GM11168 (cell line): ENCODE measurements at regions not wholly inside any gene's neighbourhood (a gene's known extent, or its start where the extent isn't known, plus 50 kb on each side); places are given as distances from the start of the nearest gene placed in this dataset.
"Not testable (repeated sequence)": the region's sequence is repeated elsewhere in the genome, so short reads cannot be mapped to it uniquely, and the experiment has no call there.

Experiments used
- in situ Hi-C: fragments of 300-500 bp; cut with MboI; formaldehyde crosslinking; loops from one replicate; pipeline ENCODE4 v1.12.0; 2022; ENCODE audit warnings: low sequenced_read_pairs; ENCODE audit not compliant: unreplicated experiment

- in situ Hi-C loops, result not testable (repeated sequence)
Measured at GRCh38 chr2:87196720-87197388, 175.2 kb upstream of the PLGLB1 start.

DNA sequence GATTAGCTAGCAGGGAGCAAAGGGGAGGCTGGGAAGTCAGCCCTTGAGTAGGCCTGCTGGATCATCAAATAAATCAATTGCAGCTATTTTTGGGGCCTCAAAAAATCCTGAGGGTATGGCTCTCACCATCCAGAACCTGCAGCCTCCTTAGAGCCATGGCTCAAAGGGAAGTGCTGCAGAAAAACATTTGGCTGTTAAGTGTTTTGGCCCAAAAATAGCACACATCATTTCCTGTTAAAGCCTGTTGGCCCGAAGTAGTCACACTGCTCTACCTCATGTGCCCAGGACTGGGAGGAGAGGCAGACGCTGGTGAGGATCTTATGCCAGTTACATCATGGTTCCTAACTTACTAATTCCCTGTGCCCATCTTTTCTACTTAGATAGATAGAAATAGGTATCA, 176.8 kb upstream of the PLGLB1 start:
- in situ Hi-C loops, result not testable (repeated sequence)

- in situ Hi-C loops, result not testable (repeated sequence)
Measured at GRCh38 chr2:87199228-87199627, 177.6 kb upstream of the PLGLB1 start.

- in situ Hi-C loops, result not testable (repeated sequence)
Measured at GRCh38 chr2:87204569-87205147, 183.0 kb upstream of the PLGLB1 start.

GRCh38 chr2:87212938-87213337, 191.3 kb upstream of the PLGLB1 start:
- in situ Hi-C loops, result not testable (repeated sequence)

- in situ Hi-C loops, result not testable (repeated sequence)
Measured at GRCh38 chr2:87217005-87217404, 195.4 kb upstream of the PLGLB1 start.

DNA sequence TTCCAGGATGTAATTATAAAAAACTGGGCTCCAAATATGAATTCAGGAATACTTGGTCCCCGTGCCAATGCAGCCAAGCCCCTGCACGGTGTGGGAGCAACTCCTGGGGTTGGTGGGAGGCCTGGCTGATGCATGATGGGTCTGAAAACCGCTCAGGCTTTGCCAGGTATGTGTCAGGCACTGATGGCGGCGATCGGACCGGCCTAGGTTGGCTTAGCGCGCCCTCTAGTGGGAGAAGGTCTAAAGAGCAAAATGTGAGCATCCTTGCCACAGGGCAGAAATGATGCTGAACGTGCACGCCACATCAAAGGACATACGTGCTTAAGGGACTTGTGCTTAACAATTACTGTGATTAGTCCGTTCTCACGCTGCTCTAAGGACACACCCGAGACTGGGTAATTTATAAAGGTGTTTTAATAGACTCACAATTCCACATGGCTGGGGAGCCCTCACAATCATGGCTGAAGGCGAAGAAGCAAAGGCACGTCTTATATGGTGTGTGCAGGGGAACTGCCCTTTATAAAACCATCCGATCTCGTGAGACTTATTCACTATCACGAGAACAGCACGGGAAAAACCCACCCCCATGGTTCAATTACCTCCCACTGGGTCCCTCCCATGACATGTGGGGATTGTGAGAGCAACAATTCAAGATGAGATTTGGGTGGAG, 196.2 kb upstream of the PLGLB1 start:
- in situ Hi-C loops, result not testable (repeated sequence)

- in situ Hi-C loops, result not testable (repeated sequence)
Measured at GRCh38 chr2:87220651-87221050, 199.0 kb upstream of the PLGLB1 start.

DNA sequence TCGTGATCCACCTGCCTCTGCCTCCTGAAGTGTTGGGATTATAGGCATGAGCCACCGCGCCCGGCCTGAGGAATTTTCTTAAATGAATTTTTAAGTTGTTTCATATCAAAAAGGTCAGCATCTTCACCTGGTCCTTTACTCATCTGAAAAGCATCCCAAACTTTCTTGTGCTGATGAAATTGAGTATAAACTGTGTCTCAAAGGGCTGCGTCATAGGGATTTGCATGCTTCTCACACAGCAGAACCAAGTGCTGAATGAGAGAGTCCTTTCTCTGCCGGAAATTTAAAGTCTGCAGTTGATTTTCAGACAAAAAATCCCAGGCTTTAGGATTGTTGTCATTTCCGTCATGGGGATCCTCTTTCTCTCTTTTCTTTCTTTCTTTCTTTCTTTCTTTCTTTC, 200.5 kb upstream of the PLGLB1 start:
- in situ Hi-C loops, result not testable (repeated sequence)

DNA sequence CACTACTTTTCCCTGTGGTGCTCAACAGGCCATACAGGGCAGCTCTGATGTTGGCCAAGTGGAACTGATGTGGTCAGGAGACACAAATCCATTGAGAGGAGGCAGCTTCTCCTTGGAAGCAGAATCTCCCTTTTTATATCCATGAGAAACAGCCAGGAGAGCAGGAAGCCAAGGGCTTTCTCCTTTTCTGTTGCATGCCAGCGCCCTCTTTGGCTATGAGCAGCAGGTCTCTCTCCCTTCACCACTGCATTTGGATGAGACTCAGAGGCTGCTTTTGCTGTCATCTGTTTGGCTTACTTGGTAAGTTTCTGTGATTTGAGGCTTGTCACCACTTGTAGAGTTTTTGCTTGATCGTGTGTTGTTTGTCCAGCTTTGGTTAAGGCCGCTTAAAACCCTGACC, 202.2 kb upstream of the PLGLB1 start:
- in situ Hi-C loops, result not testable (repeated sequence)

DNA sequence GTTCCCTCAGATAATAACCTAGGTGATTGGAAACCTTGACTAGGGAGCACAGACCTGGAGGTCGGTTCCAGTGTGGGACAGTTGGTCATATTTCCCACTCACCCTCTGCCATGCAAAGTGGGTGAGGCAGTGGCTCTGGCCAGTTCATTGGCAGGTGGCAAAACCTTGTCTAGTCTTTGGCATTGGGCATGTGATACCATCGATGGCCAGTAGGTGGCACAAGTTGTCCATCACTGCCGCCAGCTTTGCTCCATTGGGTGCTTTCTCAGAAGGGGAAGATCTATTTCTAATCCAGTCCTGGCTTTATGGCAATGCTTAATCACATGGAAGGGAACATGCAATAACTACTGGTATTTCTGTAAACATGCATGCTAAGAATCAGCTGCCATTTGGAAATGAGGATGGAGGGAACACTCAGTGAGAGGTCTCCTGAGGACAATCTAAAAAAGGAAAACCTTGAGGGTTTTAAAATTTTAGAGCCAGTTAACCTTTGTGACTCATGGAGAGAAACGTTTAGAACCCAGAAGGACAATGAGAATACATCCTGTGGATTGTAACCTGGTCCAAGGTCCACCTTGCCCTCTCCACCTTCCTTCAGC, 207.5 kb upstream of the PLGLB1 start:
- in situ Hi-C loops, result not testable (repeated sequence)

DNA sequence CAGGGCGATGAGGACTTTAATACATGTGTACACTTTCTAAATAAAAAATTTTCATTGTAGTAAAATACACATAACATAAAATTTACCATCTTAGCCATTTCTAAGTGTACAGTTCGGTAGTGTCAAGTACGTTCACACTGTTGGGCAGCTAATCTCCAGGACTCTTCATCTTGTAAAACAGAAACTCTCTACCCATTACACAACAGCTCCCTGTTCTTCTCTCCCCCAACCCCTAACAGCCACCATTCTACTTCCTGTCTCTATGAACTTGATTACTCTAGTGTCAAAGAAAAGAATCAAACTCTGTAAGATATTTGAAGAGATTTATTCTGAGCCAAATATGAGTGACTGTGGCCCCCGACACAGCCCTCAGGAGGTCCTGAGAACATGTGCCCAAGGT, 208.3 kb upstream of the PLGLB1 start:
- in situ Hi-C loops, result not testable (repeated sequence)

DNA sequence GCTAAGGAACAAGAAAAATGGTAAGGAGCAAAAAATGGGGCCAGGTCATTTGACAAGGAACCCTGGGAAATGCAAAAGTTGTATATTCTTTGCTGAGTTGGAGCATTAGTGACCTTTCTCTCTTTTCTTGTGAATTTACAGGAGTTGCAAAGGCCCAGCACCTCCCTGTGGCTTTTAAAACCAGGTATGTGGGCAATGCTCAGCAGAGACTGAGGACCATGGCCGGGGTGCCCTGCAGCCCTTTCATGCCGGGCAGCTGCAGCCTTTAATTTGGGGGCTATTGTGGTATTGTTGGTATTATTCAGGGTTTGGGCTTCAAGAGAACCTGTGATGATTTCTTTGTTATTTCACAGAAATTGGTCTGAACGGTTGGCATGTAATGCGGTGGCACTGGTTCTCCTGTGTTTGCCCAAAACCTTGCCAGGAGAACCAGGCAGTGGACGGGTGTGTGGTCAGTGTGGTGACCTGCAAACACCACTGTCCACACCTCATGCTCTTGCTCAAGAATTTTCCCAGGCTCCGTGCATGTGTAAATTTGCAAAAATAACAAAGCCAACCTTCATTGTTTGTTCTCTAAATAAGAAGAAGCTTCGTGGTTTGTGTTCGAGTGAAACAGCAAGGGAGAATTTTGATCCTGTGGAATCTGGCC, 213.8 kb upstream of the PLGLB1 start:
- in situ Hi-C loops, result not testable (repeated sequence)

DNA sequence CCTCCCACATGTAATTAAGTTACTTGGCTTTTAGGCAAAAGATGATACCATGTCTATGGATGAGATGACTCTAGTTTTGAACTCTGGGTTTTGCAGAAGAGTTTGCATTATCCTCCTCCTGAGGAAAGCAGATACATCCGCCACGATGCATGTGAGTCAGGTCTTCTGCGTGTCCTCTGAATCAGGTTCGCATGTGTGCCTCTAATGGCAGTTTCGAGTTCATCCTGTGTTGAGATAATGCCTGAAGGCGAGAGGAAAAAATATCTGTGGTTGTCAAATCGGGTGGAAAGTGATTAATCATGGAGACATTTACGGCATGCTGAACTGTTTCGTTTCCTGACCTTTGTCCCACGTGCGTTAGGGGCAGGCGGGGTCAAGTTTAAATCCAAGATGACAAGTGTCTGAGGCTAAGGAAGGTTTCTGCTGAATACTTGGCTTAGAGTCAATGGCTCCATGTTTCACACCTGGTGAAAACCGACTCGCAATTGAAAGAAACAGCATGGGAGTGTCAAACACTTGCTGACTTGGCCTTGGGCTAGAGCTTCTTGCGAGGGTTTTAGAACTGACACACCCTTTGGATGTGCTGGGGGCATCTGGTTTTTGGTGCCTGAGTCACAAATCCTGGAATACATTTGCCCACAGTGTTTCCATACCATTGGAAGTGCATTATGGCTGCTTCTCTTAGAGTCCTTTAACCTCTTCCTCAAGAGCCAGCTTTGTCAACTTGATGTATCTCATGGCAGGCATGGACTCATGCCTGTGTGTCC, 216.1 kb upstream of the PLGLB1 start:
- in situ Hi-C loops, result not testable (repeated sequence)

GRCh38 chr2:87239558-87240215, 218.0 kb upstream of the PLGLB1 start:
- in situ Hi-C loops, result not testable (repeated sequence)

DNA sequence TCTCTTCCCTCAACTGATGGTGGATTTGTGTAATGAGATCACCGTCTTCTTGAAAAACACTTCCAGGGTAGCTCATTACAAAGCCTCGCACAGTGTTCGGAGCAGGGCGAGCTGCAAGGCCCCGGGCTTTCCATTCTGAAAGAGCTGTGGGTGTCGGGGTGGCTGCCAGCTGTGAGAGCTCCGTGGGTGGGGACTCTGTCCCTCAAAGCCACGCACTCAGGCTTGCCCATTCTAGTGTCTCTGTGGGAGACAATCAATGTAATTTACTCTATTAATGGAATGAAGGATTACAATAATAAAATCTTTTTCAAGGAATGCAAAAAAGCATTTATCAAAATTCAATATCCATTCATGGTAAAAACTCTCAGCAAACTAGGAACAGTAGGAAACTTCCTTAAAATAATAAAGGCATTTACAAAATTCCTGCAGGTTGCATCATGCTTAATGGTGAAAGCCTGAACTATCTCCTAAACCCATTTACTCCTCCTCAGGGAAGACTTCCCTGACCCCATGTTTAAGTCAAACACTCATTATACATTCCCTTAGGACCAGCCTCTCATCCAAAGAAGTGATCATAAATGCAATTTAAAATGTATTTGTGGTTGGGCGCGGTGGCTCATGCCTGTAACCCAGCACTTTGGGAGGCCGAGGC, 224.5 kb upstream of the PLGLB1 start:
- in situ Hi-C loops, result not testable (repeated sequence)

- in situ Hi-C loops, result not testable (repeated sequence)
Measured at GRCh38 chr2:87252046-87252445, 230.4 kb upstream of the PLGLB1 start.

GRCh38 chr2:87254562-87254961, 232.9 kb upstream of the PLGLB1 start:
- in situ Hi-C loops, result not testable (repeated sequence)

DNA sequence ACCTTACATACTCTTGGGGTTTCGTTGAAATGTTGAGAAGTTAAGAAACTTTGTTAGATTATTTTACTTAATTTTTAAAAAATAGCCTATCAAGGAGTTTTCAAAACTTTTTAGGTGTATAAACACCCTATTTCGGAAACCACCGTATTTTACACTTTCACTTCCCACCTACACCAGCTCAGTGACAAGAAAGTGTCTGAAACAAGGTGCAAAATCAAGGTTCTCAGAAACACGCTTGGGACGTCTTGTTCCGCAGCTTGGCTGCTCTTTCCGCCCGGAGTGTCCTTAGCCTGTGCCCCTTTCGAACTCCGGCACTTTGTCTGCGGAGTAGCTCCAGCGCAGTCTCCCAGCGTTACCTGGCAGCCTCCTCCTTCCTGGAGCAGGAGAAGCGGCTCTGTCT, 233.8 kb upstream of the PLGLB1 start:
- in situ Hi-C loops, result not testable (repeated sequence)
